Suppressor macrophage treated with lipopolysaccharide for 4 hours (primary cell): ENCODE measurements at regions not wholly inside any gene's neighbourhood (a gene's known extent, or its start where the extent isn't known, plus 50 kb on each side); places are given as distances from the start of the nearest gene placed in this dataset.
"Not testable (repeated sequence)": the region's sequence is repeated elsewhere in the genome, so short reads cannot be mapped to it uniquely, and the experiment has no call there.

Experiments used
- DNase-seq: peaks from one replicate; pipeline ENCODE4 v3.0.0-alpha.2; 2020

- no peak for DNase-seq
Observed at GRCh38 chr17:53765609-53766008, 57.1 kb upstream of the KIF2B start.

- DNase-seq, result no peak
Observed at GRCh38 chr17:53765129-53765528, 57.6 kb upstream of the KIF2B start.

GRCh38 chr17:53757559-53757958 is 65.2 kb upstream of the KIF2B start:
- no peak for DNase-seq

- DNase-seq, result not testable (repeated sequence)
Observed at GRCh38 chr17:53757116-53757515, 65.6 kb upstream of the KIF2B start.

- DNase-seq, result no peak
Observed at GRCh38 chr17:53749178-53749577, 73.5 kb upstream of the KIF2B start.

- not testable (repeated sequence) for DNase-seq
Observed at GRCh38 chr17:53748159-53748820, 74.4 kb upstream of the KIF2B start.

- DNase-seq, result no peak
Observed at GRCh38 chr17:53740312-53740711, 82.4 kb upstream of the KIF2B start.

- DNase-seq, result no peak
Observed at GRCh38 chr17:53736516-53737240, 86.0 kb upstream of the KIF2B start.

- DNase-seq, result no peak
Observed at GRCh38 chr17:53724726-53725125, 98.0 kb upstream of the KIF2B start.

- DNase-seq, result no peak
Observed at GRCh38 chr17:53722407-53722806, 100.3 kb upstream of the KIF2B start.

GRCh38 chr17:53721101-53721500 is 101.6 kb upstream of the KIF2B start:
- no peak for DNase-seq

- no peak for DNase-seq
Observed at GRCh38 chr17:53719229-53719628, 103.5 kb upstream of the KIF2B start.

GRCh38 chr17:53707566-53707965 is 115.2 kb upstream of the KIF2B start:
- DNase-seq, result no peak

- DNase-seq, result no peak
Observed at GRCh38 chr17:53696286-53696685, 126.4 kb upstream of the KIF2B start.

GRCh38 chr17:53687324-53687723 is 135.4 kb upstream of the KIF2B start:
- no peak for DNase-seq

GRCh38 chr17:53680745-53681144 is 142.0 kb upstream of the KIF2B start:
- no peak for DNase-seq

- DNase-seq, result no peak
Observed at GRCh38 chr17:53668854-53669253, 153.9 kb upstream of the KIF2B start.

- no peak for DNase-seq
Observed at GRCh38 chr17:53662608-53663007, 160.1 kb upstream of the KIF2B start.

GRCh38 chr17:53659181-53659580 is 163.5 kb upstream of the KIF2B start:
- DNase-seq, result no peak

GRCh38 chr17:53655591-53655990 is 167.1 kb upstream of the KIF2B start:
- no peak for DNase-seq

GRCh38 chr17:53649201-53649600 is 173.5 kb upstream of the KIF2B start:
- DNase-seq, result no peak

GRCh38 chr17:53646835-53647234 is 175.9 kb upstream of the KIF2B start:
- no peak for DNase-seq

GRCh38 chr17:53640808-53641207 is 181.9 kb upstream of the KIF2B start:
- DNase-seq, result no peak

- DNase-seq, result no peak
Observed at GRCh38 chr17:53635444-53635843, 187.3 kb upstream of the KIF2B start.

- DNase-seq, result no peak
Observed at GRCh38 chr17:53633856-53634255, 188.9 kb upstream of the KIF2B start.
